Stimulated activated CD4-positive, alpha-beta T cell treated with anti-CD3 and anti-CD28 coated beads, Interleukin-4, amount 100 ng/mL, for 4 hours (primary cell): ENCODE measurements at regions not wholly inside any gene's neighbourhood (a gene's known extent, or its start where the extent isn't known, plus 50 kb on each side); places are given as distances from the start of the nearest gene placed in this dataset.

ENCODE experiments used
- DNase-seq, 2 experiments: peaks; one replicate each; pipeline ENCODE4 v3.0.0-alpha.2; 2020

DNA sequence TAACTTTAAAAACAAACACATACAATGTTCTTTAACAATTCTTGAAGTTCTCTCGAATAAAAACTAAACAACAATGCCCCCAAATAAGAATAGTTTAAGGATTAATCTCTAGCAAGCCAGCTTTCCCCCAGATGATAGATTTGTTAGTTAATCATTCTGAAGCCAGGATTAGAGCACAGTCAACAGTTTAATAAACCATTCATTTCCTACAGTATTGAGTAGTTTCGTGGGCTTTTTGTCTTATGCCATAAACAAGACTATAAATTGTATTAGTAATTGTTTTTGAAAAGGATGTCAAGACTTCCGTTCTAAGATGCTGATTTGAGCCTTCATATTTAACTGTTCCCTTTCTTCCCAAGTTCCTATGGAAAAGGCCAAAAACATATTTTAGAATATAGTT is 136.6 kb downstream of the PIK3R1 start:
- DNase-seq, result no peak

DNA sequence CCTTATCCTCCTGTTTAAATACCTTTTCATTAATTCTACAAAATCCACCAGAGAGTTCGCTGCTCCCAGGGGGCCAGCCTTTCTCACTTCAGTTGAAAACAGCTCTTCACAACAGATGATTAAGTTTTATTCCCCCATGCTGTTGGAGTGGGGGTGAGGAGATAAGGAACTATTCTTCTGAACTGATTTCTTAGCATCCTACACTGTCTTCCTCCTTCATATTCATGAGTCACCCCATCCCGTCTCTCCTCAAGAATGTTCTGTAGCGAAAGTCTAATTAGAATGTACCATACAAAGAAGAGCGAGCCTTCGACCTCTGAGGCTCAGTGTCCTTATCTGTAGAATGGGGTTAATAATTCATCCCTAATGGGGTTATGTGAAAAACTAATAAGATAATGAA is 138.0 kb downstream of the PIK3R1 start:
- DNase-seq, result no peak

DNA sequence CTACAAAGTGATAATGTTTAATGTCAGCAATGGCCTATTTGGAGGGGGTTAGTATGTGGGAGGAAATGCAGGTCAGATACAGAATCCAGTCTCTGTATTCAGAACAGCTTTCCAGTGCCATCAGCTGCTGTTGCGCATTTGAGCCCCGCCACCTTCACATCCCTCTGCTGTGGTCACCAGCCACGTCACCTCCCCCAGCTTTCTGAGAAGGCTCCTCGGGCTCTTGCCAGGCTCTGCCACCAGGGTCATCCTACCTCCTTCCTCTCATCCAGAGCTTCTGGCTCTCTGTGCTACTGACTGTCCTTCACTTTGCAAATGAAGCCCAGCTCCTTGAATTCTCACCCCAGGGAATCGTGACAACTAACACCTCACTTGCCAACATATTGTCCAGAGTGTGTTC is 138.8 kb downstream of the PIK3R1 start:
- no peak for DNase-seq

DNA sequence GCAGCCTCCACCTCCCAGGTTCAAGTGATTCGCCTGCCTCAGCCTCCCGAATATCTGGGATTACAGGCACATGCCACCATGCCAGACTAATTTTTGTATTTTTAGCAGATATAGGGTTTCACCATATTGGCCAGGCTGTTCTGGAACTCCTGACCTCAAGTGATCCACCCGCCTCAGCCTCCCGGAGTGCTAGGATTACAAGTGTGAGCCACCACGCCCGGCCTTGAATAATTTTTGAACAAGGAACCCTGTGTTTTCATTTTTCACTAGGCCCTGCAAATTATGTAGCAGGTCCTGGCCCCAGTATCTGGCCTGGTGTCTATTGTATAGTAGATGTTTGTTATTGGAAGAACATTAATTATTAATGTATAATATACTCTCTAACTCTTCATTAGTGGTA is 140.7 kb downstream of the PIK3R1 start:
- DNase-seq, result no peak

DNA sequence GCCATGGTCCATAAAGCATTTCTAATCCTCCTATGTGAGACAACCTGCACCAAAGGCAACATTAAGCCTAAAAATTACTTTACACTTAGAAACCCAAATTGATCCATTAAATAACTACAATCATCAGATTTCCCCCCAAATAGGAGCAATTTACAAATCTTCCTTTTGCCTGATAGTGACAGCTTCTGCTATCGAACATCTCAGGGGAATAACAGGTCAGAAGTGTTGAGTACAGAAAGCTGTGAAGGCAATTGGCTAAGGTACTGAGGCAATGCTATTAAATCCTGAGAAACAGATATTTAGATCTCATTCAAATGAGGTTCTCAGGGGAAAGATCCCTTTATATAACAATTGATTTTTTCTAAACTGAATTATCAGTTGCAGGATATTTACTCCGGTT is 141.1 kb downstream of the PIK3R1 start:
- DNase-seq, result no peak

DNA sequence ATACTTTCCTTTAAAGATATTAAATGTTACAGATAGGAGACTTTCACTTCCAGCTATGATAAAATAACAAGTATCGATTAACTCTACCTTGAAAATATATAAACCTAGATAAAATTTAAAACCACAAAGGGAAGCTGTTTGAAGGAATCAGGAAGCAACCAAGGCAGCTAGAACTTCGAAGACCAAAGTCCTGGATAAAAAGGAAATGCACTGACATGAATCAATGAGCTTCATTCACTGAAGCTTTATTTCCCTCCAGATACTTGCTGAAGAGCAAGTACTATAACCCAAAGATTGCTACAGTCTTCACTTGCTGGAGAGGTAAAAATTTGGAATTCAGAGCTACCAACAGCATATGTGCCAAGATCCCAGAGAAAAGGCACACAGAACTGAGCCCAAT is 144.1 kb downstream of the PIK3R1 start:
- no peak for DNase-seq

DNA sequence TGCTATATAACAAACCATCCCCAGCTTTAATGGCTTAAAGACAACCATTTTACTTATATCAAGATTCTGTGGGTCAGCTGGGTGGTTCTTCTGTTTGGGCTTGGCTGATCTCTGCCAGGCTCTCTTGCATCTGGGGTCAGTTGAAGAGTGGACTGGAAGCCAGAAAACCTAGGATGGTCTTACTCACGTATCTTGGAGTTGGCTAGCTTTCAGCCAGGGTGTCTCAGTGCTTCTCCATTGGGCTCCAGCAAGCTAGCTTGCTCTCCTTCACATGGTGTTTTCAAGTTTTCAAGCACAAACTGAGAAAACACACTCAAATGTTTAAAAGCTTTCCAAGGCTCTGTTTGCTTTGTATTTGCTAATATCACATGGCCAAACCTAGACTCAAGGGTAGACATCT is 146.8 kb downstream of the PIK3R1 start:
- DNase-seq, result no peak

DNA sequence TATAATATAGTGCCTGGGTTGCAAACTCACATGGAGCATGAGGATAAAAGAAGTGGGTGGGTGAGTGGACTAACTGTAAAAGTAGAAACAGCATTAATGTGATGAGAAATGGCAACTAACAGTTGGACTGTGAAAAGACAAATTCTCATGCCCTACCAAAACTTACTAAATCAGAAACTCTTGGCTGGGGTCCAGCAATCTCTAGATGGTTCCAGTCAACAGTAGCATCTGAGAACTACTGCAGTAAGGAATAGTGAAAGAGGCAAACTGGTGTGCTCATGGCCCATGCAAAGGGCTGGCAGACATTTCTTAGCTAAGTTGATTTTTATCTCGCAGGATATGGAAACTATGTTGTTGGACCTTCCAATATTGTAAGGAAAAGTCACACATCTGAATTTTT is 150.3 kb downstream of the PIK3R1 start:
- no peak for DNase-seq

DNA sequence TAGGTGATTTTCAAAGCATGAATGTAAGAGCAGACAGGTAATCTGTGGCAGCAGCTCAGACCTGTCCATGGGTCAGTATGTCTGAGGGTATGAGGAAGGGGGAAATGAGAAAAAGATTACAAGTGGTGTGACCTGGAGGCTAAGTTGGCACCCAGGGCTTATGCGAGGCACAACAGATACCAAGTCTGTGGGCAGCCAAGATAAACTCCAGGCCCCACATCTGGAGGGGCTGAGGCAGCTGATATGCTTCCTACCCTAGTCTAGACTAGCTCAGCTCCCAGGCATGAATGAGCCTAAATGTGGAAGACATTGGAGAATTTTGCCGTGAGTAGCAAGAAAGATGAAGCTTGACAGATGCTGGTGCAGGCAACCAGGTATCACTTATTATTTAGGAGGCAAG is 151.7 kb downstream of the PIK3R1 start:
- no peak for DNase-seq

DNA sequence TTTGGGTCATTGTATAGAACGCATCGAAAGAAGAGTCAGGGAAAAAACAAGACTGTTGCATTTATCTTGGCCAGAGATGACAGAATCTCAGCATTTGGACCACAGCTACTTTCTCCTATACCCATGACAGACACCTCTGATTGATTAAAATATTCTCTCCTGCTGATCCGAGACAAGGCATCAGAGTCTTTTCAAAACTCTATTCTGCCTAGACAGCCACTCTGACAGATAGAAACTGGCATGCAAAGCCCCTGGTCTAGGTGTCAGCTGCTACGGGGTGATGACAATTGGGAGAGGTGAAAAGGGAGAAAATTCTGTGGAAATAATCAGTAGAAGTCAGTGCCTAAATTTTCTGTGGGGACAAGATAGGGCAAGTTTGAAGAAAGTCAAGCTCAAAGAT is 152.2 kb downstream of the PIK3R1 start:
- DNase-seq, result no peak

DNA sequence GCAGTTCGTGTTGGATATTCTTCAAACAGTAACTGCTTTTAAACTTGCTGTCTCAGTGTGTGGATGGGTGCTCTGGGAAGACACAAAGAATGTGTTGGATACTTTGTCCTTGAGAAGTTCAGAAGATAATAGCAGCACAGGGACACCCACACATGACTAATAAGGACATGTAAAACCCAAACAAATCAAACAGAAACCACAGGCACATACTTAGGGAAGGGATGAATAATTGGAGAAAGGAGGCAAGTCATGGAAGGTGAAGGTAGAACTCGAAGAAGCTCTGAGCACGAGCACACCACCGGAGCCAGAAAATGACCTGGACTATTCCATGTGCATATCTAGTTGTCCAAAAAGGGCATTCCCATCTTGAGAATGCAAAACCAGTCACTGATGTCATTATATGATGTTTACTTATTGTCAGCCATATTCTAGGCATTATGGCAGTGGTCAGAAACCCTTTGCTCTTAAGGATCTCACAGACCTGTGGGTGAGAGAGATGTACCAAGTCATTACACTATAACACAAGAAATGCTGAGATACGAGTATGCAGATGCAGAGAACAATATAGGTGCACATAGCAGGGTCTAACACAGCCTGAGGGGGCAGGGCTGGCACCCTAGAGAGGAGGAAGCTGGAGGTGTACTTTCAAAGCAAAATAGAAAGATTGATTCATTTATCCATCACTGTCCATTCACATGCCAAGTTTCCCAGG is 152.9 kb downstream of the PIK3R1 start:
- peak in 1 of 2 experiments; percentile 5 for DNase-seq

DNA sequence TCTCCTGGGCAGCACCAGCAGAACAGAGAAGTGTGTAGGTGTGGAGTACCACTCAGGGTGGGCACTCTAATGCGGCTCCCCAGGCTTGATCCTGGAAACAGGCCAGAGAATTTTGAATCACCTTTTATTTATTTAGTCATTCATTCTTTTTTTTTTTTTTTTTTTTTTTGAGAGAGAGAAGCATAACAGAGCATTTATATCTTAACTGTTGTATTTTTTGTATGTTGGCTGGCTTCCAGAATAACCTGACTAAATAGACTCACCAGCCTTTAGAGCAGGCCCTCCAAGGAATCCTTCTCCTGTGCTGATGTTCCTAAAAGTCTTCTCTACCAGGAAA is 153.4 kb downstream of the PIK3R1 start:
- DNase-seq, result no peak

DNA sequence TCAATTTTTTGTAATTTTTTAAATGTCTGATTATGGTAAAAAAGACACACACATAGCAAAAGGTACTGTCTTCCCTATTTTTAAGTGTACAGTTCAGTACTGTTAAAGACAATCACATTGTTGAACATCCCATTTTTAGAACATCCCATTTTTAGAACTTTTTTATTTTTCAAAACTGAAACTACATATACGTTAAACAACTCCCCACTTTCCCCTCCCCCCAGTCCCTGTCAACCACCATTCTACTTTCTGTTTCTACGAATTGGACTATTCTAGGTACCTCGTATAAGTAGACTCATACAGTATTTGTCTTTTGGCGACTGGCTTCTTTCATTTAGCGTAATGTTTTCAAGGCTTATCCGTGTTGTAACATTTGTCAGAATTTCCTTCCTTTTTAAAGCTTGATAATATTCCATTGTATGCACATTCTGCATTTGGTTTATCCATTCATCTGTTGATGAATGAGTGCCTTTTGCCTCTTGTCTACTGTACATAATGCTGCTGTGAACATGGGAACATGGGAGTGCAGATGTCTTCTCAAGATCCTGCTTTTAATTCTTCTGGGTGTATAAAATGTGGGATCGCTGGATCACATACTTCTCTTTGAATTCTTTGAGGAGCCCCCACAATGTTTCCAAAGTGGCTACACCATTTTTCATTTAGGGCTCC is 154.0 kb downstream of the PIK3R1 start:
- peak; percentile 3 to 41 for DNase-seq

DNA sequence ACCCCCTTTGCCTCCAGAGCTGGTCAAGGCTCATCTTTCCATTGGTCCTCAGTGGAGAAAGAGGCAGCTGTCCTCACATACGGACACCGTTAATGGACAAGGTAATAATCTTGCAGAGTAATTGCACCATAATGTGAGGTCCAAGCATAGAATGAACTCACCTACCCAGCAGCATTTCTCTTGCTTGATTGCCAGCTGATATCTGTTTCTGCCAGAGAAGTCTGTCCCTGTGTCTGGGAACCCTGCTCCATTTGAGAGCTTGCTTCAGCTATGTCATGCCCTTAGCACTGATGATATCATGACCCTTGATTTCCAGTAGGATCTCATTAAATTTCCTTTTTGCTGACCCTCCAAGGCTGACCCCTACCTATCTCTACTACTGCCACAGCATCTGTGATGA is 154.6 kb downstream of the PIK3R1 start:
- DNase-seq, result no peak

DNA sequence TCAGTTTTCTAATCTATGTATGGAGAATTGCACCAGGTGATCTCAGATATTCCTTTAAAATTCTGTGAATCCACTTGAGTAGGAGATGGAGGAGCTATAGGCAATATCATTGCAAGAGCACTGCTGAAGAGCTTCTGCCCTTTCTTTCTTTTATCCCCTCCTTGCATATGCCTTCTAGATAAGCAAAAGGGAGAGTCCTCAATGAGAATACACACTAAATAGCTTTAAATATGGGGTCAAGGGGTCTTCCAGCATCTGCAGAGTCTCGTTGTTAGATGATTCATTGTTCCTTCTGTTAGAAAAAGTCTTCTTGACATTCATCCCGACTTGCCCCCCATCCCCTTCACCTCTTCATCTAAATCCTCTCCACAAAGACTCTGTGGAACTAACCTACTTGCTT is 156.1 kb downstream of the PIK3R1 start:
- DNase-seq, result no peak

DNA sequence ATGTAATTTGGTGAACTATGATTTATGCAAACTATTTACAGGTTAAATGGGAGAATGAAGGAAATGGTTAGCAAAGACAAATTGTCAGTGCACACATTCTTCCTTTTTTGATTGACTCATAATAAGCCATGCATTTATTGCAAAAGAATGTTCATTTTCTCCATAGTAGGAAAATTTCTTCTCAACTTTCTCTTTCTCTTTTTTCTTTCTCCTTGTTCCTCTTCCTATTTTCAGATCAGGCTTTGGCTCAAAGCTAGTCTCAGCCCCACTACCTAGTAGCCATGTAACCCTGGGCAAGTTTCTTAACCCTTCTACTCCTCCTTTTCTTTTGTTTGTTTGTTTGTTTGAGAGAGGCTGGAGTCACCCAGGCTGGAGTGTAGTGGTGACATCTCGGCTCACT is 156.6 kb downstream of the PIK3R1 start:
- DNase-seq, result no peak

DNA sequence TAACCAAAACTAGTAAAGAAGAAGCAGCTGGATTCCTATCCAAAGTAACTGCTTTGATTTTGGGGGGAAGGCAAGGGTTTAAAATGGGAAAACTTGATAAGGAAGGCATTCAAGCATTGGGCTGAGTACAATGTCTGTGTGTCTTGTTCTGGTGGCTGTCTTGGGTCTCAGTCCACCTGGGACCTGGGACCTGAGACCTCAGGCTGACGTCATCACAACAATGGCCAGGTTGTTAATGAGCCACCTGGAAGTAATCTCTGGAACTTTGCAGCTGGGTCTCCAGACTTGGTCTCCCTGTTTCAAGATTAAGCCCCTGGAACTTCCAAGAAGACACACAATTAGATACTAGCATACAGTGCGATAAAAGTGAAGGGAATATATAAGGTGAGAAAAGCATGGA is 157.5 kb downstream of the PIK3R1 start:
- DNase-seq, result no peak

DNA sequence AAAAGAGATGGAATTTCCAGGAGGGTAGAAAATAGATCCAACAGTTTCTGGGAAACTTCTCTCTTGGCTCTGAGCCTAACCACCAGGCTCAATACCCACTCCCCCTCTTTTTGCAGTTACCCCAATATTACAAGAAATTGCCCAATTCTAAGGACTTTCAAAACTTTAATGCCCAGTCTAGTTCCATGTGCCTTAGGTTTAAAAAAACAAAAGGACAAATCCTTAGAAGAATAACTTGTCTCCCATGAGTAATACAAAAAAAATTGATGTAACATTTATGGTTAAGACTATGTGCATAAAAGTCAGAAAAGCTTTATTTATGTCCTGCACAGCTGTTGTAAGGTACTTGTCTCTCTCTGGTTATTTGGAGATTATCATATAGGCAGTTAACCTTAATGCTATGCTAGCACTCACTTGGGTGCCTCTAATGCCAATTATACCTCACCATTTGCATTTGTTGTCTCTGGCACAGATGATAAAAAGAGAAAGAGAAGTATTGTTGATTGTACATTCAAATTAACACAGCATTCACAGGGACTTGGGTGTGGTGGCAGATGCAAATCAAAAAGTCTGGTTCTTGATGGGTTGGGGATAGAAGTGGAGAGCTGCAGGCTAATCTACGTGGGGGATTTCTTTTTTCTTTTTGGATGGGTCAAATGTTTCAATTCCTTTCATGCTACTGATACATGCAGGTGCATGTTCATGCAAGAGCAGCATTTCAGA is 159.4 kb downstream of the PIK3R1 start:
- DNase-seq, result no peak

DNA sequence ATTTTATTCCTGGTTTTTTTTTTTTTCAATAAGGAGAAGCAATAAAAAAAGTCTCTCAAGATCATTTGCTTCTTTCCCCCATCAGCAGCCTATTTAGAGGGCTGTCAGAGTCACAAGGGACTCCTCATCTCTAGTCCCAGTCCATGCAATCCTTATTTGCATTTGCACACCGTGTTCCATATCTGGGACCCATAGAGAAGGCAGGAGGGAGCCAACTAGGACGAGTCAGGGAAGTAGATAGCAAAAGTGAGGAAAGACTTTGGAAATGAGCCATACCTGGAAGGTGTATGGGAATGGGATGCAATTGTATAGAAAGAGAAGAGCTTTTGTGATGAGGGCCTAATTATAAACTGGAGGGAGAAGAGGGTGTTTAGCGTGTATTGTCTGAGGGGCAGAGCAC is 160.0 kb downstream of the PIK3R1 start:
- no peak for DNase-seq

DNA sequence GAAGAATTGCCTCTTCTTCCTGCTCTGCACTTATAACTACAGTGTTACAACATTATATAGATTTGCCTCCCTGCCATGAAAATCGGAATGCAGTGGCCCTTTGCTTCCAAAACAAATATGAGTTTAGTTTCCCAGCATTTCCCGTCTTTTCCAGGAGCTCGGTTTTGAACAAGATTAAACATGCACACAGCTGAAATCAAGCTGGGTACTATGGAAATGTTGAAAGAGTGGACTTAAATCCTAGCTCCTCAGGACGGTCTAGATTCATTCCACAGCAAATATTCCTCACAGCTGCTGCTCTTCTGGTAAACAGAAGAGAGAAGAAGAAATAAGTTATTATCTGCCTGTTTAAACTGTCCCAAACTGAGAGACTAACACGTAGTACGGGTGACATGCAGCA is 161.4 kb downstream of the PIK3R1 start:
- DNase-seq, result no peak

DNA sequence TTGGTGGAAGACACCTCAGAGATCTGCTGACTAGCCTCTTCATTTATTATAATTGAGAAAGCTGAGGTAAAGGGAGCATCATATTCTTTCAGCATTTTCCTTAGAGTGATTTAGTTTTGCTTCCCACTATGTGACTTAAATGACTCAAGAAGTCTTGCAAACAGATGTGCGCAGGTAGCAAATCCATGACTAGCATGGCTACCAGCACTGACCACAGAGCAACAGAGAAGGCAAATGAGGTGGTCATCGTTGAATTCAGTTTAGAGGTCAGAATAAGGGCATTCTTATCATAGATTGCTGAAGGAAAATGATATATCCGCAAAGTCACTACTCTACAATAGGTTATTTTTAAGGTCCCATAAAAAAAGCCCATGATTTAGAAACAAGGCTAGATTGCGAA is 162.2 kb downstream of the PIK3R1 start:
- no peak for DNase-seq

DNA sequence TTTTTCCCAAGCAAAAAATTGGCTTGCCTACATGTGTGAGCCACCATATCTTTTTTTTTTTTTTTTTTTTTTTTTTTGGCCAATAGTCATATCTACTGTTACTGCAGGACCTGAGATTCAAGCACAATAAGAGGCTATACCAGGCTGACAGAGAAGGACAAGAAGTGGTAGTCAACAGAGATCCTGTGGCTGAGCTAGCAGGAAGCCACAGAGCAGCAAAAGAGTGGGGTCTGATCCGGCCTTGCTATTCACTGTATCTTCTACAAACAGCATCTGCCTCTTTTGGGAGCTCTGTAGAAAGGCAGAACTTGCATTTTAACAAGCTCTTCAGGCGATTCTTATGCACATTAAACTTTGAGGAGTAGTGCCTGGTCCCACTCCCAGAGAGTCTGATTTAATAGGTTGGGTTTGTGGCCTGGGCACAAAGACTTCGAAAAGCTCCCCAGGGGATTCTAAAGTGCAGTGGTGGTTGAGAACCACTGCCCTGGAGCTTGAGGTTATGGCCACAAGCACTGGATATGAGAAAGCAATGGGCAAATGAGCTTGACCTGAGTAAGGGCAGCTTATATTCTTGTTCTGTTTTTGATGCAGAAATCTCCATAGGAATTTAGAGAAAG is 162.8 kb downstream of the PIK3R1 start:
- no peak for DNase-seq

DNA sequence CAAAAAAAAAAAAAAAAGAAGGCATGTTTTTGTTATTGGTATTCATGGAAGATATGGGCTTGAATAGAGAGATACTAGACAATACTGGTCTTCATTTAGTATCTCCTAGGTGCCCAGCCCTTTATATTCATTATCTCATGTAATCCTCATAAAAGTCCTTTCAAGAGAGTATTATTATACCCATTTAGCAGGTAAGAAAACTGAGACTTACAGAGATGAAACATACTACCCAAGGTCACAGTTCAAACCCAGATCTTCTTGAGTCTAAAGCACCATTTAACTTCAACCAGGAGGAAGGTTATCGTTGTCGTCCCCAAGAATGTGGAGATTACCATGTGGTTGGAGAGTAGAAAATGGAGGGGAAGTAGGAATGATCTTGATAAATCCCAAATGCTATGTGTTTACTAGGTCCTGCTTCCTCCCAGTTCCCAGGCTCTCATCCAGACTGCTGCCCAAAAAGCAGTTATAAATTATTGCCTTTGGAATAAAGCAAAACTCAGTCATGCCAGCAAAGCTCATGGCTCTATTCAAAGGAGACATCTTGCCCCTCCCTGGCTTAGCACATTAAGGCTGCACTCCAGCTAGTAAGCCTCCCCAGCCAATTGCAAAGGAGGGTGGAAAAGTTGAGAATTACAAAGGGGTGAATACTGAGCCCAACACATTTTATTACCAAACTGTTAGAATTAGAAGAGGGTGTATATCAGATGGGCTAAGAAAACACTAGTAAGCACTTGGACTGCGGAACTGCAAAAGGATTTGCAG is 163.9 kb downstream of the PIK3R1 start:
- DNase-seq, result no peak
